Mesothelial cell of epicardium (in vitro differentiated cells): ENCODE measurements at regions not wholly inside any gene's neighbourhood (a gene's known extent, or its start where the extent isn't known, plus 50 kb on each side); places are given as distances from the start of the nearest gene placed in this dataset.

Experiments
- DNase-seq, 2 experiments: peaks; one replicate each; pipeline ENCODE4 v3.0.0; 2021; ENCODE audit warnings: low spot score in 2 of 2; ENCODE audit not compliant: unreplicated experiment in 2 of 2
- H3K27ac Mint-ChIP-seq: 2 replicates; pipeline ENCODE4 v1.8.0; 2021; ENCODE audit warnings: mixed read lengths
- H3K27me3 Mint-ChIP-seq: 2 replicates; pipeline ENCODE4 v1.8.0; 2021; ENCODE audit warnings: low read depth, mixed read lengths
- H3K36me3 Mint-ChIP-seq: 2 replicates; pipeline ENCODE4 v1.8.0; 2021; ENCODE audit warnings: mixed read lengths
- H3K4me1 Mint-ChIP-seq: 2 replicates; pipeline ENCODE4 v1.8.0; 2021; ENCODE audit warnings: mixed read lengths
- H3K4me3 Mint-ChIP-seq: 2 replicates; pipeline ENCODE4 v1.8.0; 2021; ENCODE audit warnings: mild to moderate bottlenecking, moderate library complexity, mixed read lengths
- H3K9me3 Mint-ChIP-seq: 2 replicates; pipeline ENCODE4 v1.8.0; 2021; ENCODE audit warnings: mixed read lengths
- TF ChIP-seq, protein P1 (sequence below): fragments of 200-600 bp; sonication (generic); IDR thresholded peaks from one replicate; pipeline ENCODE4 v1.5.0; 2021; ENCODE audit warnings: antibody characterized with exemption; ENCODE audit not compliant: unreplicated experiment

- peaks cover 14% of the 10 kb centered on the region for H3K4me1 Mint-ChIP-seq
- H3K27me3 Mint-ChIP-seq = peaks cover 3% of the 10 kb centered on the region
- H3K36me3 Mint-ChIP-seq = no peaks in the 10 kb centered on the region
- H3K9me3 Mint-ChIP-seq = no peaks in the 10 kb centered on the region
- TF ChIP-seq, protein P1, sequence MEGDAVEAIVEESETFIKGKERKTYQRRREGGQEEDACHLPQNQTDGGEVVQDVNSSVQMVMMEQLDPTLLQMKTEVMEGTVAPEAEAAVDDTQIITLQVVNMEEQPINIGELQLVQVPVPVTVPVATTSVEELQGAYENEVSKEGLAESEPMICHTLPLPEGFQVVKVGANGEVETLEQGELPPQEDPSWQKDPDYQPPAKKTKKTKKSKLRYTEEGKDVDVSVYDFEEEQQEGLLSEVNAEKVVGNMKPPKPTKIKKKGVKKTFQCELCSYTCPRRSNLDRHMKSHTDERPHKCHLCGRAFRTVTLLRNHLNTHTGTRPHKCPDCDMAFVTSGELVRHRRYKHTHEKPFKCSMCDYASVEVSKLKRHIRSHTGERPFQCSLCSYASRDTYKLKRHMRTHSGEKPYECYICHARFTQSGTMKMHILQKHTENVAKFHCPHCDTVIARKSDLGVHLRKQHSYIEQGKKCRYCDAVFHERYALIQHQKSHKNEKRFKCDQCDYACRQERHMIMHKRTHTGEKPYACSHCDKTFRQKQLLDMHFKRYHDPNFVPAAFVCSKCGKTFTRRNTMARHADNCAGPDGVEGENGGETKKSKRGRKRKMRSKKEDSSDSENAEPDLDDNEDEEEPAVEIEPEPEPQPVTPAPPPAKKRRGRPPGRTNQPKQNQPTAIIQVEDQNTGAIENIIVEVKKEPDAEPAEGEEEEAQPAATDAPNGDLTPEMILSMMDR = no peak
- no peak overlapping the region for H3K4me3 Mint-ChIP-seq
- no peak overlapping the region for H3K27ac Mint-ChIP-seq
- no peak for DNase-seq
Observed at GRCh38 chr1:214228976-214229375, 52.0 kb upstream of the SMYD2 start.

- no peaks in the 10 kb centered on the region for H3K9me3 Mint-ChIP-seq
- no peak for DNase-seq
- peaks cover 3% of the 10 kb centered on the region for H3K27me3 Mint-ChIP-seq
- TF ChIP-seq, protein P1 = no peak
- no peak overlapping the region for H3K27ac Mint-ChIP-seq
- peaks cover 7% of the 10 kb centered on the region for H3K4me1 Mint-ChIP-seq
- no peak overlapping the region for H3K4me3 Mint-ChIP-seq
- no peaks in the 10 kb centered on the region for H3K36me3 Mint-ChIP-seq
Observed at GRCh38 chr1:214229736-214230135, 51.2 kb upstream of the SMYD2 start.
